GM12878 (cell line): ENCODE measurements at regions not wholly inside any gene's neighbourhood (a gene's known extent, or its start where the extent isn't known, plus 50 kb on each side); places are given as distances from the start of the nearest gene placed in this dataset.

Source experiments
- ATAC-seq: fragments of 200-7000 bp; cut with Tn5 transposase; 3 replicates; pipeline ENCODE4 v1.9.1; 2020; ENCODE audit warnings: mild to moderate bottlenecking, moderate library complexity
- BruUV-seq: library from RNA; stranded (reverse); fragments of 400-500 nt; replicated peaks from 2 replicates; lab custom pipeline; 2021; lab: Mats Ljungman, UMichigan
- CTCF ChIA-PET: fragments of 300-600 bp; sonication (Branson Sonifier 250); formaldehyde crosslinking; extraction: SDS; loops from one replicate; lab custom pipeline; 2021; ENCODE audit warnings: inconsistent platforms; lab: Yijun Ruan, JAX
- POLR2A ChIA-PET: fragments of 350-600 bp; formaldehyde crosslinking; extraction: SDS; loops from one replicate; lab custom pipeline; 2021; ENCODE audit warnings: inconsistent platforms; lab: Charles Lee
- RAD21 ChIA-PET: fragments of 300-600 bp; sonication (Branson Sonifier 250); formaldehyde crosslinking; loops from one replicate; lab custom pipeline; 2023; ENCODE audit warnings: antibody characterized with exemption; ENCODE audit not compliant: unreplicated experiment; lab: Charles Lee
- SMC1A ChIA-PET: fragments of 300-600 bp; sonication (Branson Sonifier 250); formaldehyde crosslinking; loops from one replicate; lab custom pipeline; 2023; ENCODE audit not compliant: unreplicated experiment, uncharacterized antibody; lab: Charles Lee
- DNase-seq: peaks from one replicate; pipeline ENCODE4 v3.0.0-alpha.2; 2011; ENCODE audit warnings: low read depth, low spot score
- FAIRE-seq: peaks from 3 replicates; lab custom pipeline; 2011; peaks lifted over from hg19 to GRCh38; lab: Jason Lieb, UNC
- H2AFZ ChIP-seq: 2 replicates; pipeline ENCODE4 v1.6.0; 2011; ENCODE audit warnings: low read depth, low read length, control low read depth; ENCODE audit not compliant: control insufficient read depth
- H3K27ac ChIP-seq: 2 replicates; pipeline ENCODE4 v1.5.1; 2011; ENCODE audit warnings: control low read depth; ENCODE audit not compliant: control insufficient read depth, insufficient read depth
- H3K27me3 ChIP-seq, 2 experiments: replicated peaks in 1 of 2; 2 replicates each; pipeline versions ENCODE4 v1.6.0 to v1.6.1; 2011; ENCODE audit warnings: low read length in 1 of 2; ENCODE audit not compliant: control insufficient read depth in 2 of 2, insufficient read depth in 2 of 2
- H3K36me3 ChIP-seq, 2 experiments: 2 replicates each; pipeline ENCODE4 v1.5.1; 2011; ENCODE audit warnings: low read length in 1 of 2; ENCODE audit not compliant: control insufficient read depth in 2 of 2, insufficient read depth in 2 of 2
- H3K4me1 ChIP-seq: 2 replicates; pipeline ENCODE4 v1.6.1; 2011; ENCODE audit warnings: mild to moderate bottlenecking, low read length, moderate library complexity, mixed read lengths; ENCODE audit not compliant: control insufficient read depth, insufficient read depth
- H3K4me2 ChIP-seq: 2 replicates; pipeline ENCODE4 v1.6.0; 2011; ENCODE audit warnings: control low read depth; ENCODE audit not compliant: control insufficient read depth, insufficient read depth
- H3K4me3 ChIP-seq: fragments of 200-600 bp; sonication (generic); 2 replicates; pipeline ENCODE4 v1.5.1; 2016
- H3K79me2 ChIP-seq: 2 replicates; pipeline ENCODE4 v1.6.0; 2011; ENCODE audit warnings: low read length; ENCODE audit not compliant: control insufficient read depth, insufficient read depth
- H3K9ac ChIP-seq: 2 replicates; pipeline ENCODE4 v1.8.0; 2011; ENCODE audit warnings: low read length, control low read depth, mixed read lengths; ENCODE audit not compliant: control insufficient read depth, insufficient read depth
- H3K9me3 ChIP-seq: replicated peaks from 3 replicates; pipeline ENCODE4 v1.5.1; 2011; ENCODE audit warnings: mild to moderate bottlenecking, low read length; ENCODE audit not compliant: control insufficient read depth, insufficient read depth
- H4K20me1 ChIP-seq: 2 replicates; pipeline ENCODE4 v1.6.0; 2011; ENCODE audit not compliant: control insufficient read depth, insufficient read depth
- BMI1 ChIP-seq: fragments of 450-650 bp; IDR thresholded peaks from 2 replicates; pipeline ENCODE4 v1.6.1; 2016; ENCODE audit warnings: mild to moderate bottlenecking, moderate library complexity, borderline replicate concordance
- CBFB ChIP-seq: IDR thresholded peaks from 2 replicates; pipeline ENCODE4 v1.6.1; 2016; ENCODE audit warnings: antibody characterized with exemption, low read depth
- ESRRA ChIP-seq: IDR thresholded peaks from 2 replicates; pipeline ENCODE4 v1.6.1; 2012; ENCODE audit warnings: mild to moderate bottlenecking, low read length, improper control_type of control experiment
- MEF2B ChIP-seq: fragments of 450-650 bp; IDR thresholded peaks from 2 replicates; pipeline ENCODE4 v1.6.1; 2018; ENCODE audit warnings: mild to moderate bottlenecking, moderate library complexity; ENCODE audit not compliant: partially characterized antibody, poor library complexity, severe bottlenecking
- RFX5 ChIP-seq: IDR thresholded peaks from 2 replicates; pipeline ENCODE4 v1.6.1; 2011; ENCODE audit warnings: low read depth, low read length, improper control_type of control experiment
- SKIL ChIP-seq: fragments of 450-650 bp; IDR thresholded peaks from 2 replicates; pipeline ENCODE4 v1.6.1; 2017; ENCODE audit warnings: mild to moderate bottlenecking, low read depth, inconsistent platforms; ENCODE audit not compliant: poor library complexity, severe bottlenecking
- SP1 ChIP-seq: IDR thresholded peaks from one replicate; pipeline ENCODE4 v1.6.1; 2011; ENCODE audit warnings: low read depth, low read length
- SREBF1 ChIP-seq: IDR thresholded peaks from 2 replicates; pipeline ENCODE4 v1.6.1; 2012; ENCODE audit warnings: mild to moderate bottlenecking, low read length
- SRF ChIP-seq, 2 experiments: IDR thresholded peaks; 2 replicates each; pipeline ENCODE4 v1.6.1; 2011; ENCODE audit warnings: low read depth in 2 of 2, low read length in 2 of 2, mild to moderate bottlenecking in 1 of 2, moderate library complexity in 1 of 2
- TCF12 ChIP-seq: IDR thresholded peaks from 2 replicates; pipeline ENCODE4 v1.6.1; 2011; ENCODE audit warnings: low read depth, mild to moderate bottlenecking, low read length
- YBX1 ChIP-seq: fragments of 450-650 bp; IDR thresholded peaks from 2 replicates; pipeline ENCODE4 v1.6.1; 2016; ENCODE audit warnings: antibody characterized with exemption
- ZBTB11 ChIP-seq: fragments of 450-650 bp; formaldehyde crosslinking; IDR thresholded peaks from 2 replicates; pipeline ENCODE4 v1.5.0; 2022; ENCODE audit warnings: mild to moderate bottlenecking, missing genetic modification characterization
- ZNF384 ChIP-seq: IDR thresholded peaks from 2 replicates; pipeline ENCODE4 v1.6.1; 2012; ENCODE audit warnings: low read depth, mild to moderate bottlenecking, low read length, improper control_type of control experiment, borderline replicate concordance
- WGBS: methylation state at CpG from one replicate; pipeline ENCODE4 v1.1.6; 2016; ENCODE audit warnings: low lambda C conversion rate; ENCODE audit not compliant: insufficient replicate concordance, insufficient coverage; ENCODE audit errors: missing lambda C conversion rate; 5-methylcytosine and 5-hydroxymethylcytosine counted together
- in situ Hi-C: fragments of 300-500 bp; cut with MboI; formaldehyde crosslinking; loops from 9 replicates; pipeline ENCODE4 v1.14.3; 2018; ENCODE audit warnings: mixed read lengths
- intact Hi-C: fragments of 100-400 bp; cut with micrococcal nuclease; formaldehyde crosslinking; loops from one replicate; pipeline ENCODE4 v1.14.2; 2022; ENCODE audit not compliant: unreplicated experiment

- H2AFZ ChIP-seq = no peak overlapping the region
- POLR2A ChIA-PET = no interaction called here
- H3K27ac ChIP-seq = no peak overlapping the region
- no peak overlapping the region for H3K4me3 ChIP-seq
- H3K9ac ChIP-seq = no peak overlapping the region
- H3K27me3 ChIP-seq = no peaks in the 10 kb centered on the region
- no peak for TF ChIP-seq MEF2B
- no peak for TF ChIP-seq TCF12
- no peak for TF ChIP-seq SREBF1
- no peak for TF ChIP-seq SP1
- no peak overlapping the region for H3K4me2 ChIP-seq
- RAD21 ChIA-PET = no interaction called here
- WGBS = 0% methylated on average over 1 of the region's 1 CpG
- H3K79me2 ChIP-seq = no peaks in the 10 kb centered on the region
- DNase-seq (no peak), ATAC-seq (no peak), FAIRE-seq (no peak)
- BruUV-seq = no TSS peak
- intact Hi-C loops (no loop called here), in situ Hi-C loops (loop anchor here (5.0 kb wide), 1 partner anchor 52 kb away; no protein-coding TSS in a partner anchor)
- H3K9me3 ChIP-seq = no peaks in the 10 kb centered on the region
- no peaks in the 10 kb centered on the region for H4K20me1 ChIP-seq
- SMC1A ChIA-PET = no interaction called here
- H3K36me3 ChIP-seq = no peaks in the 10 kb centered on the region
- H3K4me1 ChIP-seq = no peaks in the 10 kb centered on the region
- CTCF ChIA-PET = no interaction called here
These were observed 69.5 kb downstream of the DMAC1 start for GRCh38 chr9:7730164-7730445.

GRCh38 chr9:7729371-7730163 is 70.0 kb downstream of the DMAC1 start:
- in situ Hi-C loops (loop anchor here (5.0 kb wide), 1 partner anchor 53 kb away; no protein-coding TSS in a partner anchor), intact Hi-C loops (no loop called here)
- H4K20me1 ChIP-seq = no peaks in the 10 kb centered on the region
- RAD21 ChIA-PET = no interaction called here
- 9% methylated on average over 5 of the region's 5 CpGs for WGBS
- H3K36me3 ChIP-seq = no peaks in the 10 kb centered on the region
- no TSS peak for BruUV-seq
- no peak overlapping the region for H3K9ac ChIP-seq
- no peak overlapping the region for H3K4me2 ChIP-seq
- DNase-seq = no peak
- H3K9me3 ChIP-seq = no peaks in the 10 kb centered on the region
- H3K4me1 ChIP-seq = no peaks in the 10 kb centered on the region
- FAIRE-seq = no peak
- CTCF ChIA-PET = no interaction called here
- H2AFZ ChIP-seq = no peak overlapping the region
- no peak for ATAC-seq
- H3K4me3 ChIP-seq = no peak overlapping the region
- no peaks in the 10 kb centered on the region for H3K27me3 ChIP-seq
- POLR2A ChIA-PET = no interaction called here
- SMC1A ChIA-PET = no interaction called here
- no peak overlapping the region for H3K27ac ChIP-seq
- no peaks in the 10 kb centered on the region for H3K79me2 ChIP-seq
- TF ChIP-seq RFX5 (no peak), SRF (IDR thresholded peaks at IDR 0.05; ENCODE audit: low read depth in 2 of 2, low read length in 2 of 2) (no peak), ESRRA (no peak), ZBTB11 (CRISPR knock-in tag) (no peak), TCF12 (no peak), SKIL (no peak), ZNF384 (no peak), BMI1 (no peak), CBFB (no peak), YBX1 (no peak)
